ENCODE measurements at regions not wholly inside any gene's neighbourhood (a gene's known extent, or its start where the extent isn't known, plus 50 kb on each side); places are given as distances from the start of the nearest gene placed in this dataset.

- no peak for DNase-seq
- H4K20me1 ChIP-seq (ENCODE audit: insufficient read depth): no peaks in the 10 kb centered on the region
- no peaks in the 10 kb centered on the region for H3F3A ChIP-seq (replicated peaks; ENCODE audit: insufficient read depth)
- TF ChIP-seq FOXM1 (IDR thresholded peaks at IDR 0.05; ENCODE audit: low read depth) (no peak), ZBTB33 (IDR thresholded peaks at IDR 0.05; ENCODE audit: borderline replicate concordance, low read depth) (no peak)
- no peaks in the 10 kb centered on the region for H3K27me3 ChIP-seq (ENCODE audit: insufficient read depth)
- H3K4me1 ChIP-seq (ENCODE audit: control insufficient read depth in 1 of 2, insufficient read depth in 2 of 2, low read depth in 1 of 2, low read length in 1 of 2): peaks cover 0 to 8% of the 10 kb centered on the region in 2 experiments; a peak in 3 of 4 replicates
- WGBS (ENCODE audit: low lambda C conversion rate): 90% methylated on average over 8 of the region's 8 CpGs
- no peak overlapping the region for H2AFZ ChIP-seq (ENCODE audit: low read depth)
- H3K27ac ChIP-seq (ENCODE audit: low read depth in 2 of 2, low read length in 1 of 2): no peak overlapping the region; a peak in 1 of 4 replicates
- CTCF ChIA-PET: interaction anchor here (0.9 to 1.6 kb wide), 4 partner anchors 10 to 101 kb away, joined by 3 to 7 read pairs (median 4); partner anchors contain the start of gene IL12A
- no peaks in the 10 kb centered on the region for H3K79me2 ChIP-seq (ENCODE audit: insufficient read depth)
- no peak overlapping the region for H3K4me2 ChIP-seq
- POLR2A ChIA-PET: no interaction called here
- no peak overlapping the region for H3K9ac ChIP-seq
- peaks cover 5 to 18% of the 10 kb centered on the region in 2 experiments for H3K36me3 ChIP-seq (replicated peaks in 1 of 2; ENCODE audit: control insufficient read depth in 1 of 2, insufficient read depth in 2 of 2, low read length in 1 of 2)
- no peaks in the 10 kb centered on the region for H3K9me2 ChIP-seq
- no peaks in the 10 kb centered on the region for H3K9me3 ChIP-seq
- H3K4me3 ChIP-seq (ENCODE audit: low read depth in 2 of 2, low read length in 1 of 2): no peak overlapping the region
These were observed 85.9 kb upstream of the IL12A start for GRCh38 chr3:159902546-159903314.

GRCh38 chr3:159904455-159904854 is 84.2 kb upstream of the IL12A start:
- H4K20me1 ChIP-seq (ENCODE audit: insufficient read depth): no peaks in the 10 kb centered on the region
- no peaks in the 10 kb centered on the region for H3K9me3 ChIP-seq
- no peaks in the 10 kb centered on the region for H3K27me3 ChIP-seq (ENCODE audit: insufficient read depth)
- no peak overlapping the region for H3K4me3 ChIP-seq (ENCODE audit: low read depth in 2 of 2, low read length in 1 of 2)
- no peak overlapping the region for H3K9ac ChIP-seq
- WGBS (ENCODE audit: low lambda C conversion rate): 95% methylated on average over 2 of the region's 2 CpGs
- H3K4me1 ChIP-seq (ENCODE audit: control insufficient read depth in 1 of 2, insufficient read depth in 2 of 2, low read depth in 1 of 2, low read length in 1 of 2): peaks cover 0 to 4% of the 10 kb centered on the region in 2 experiments; a peak in 2 of 4 replicates
- H2AFZ ChIP-seq (ENCODE audit: low read depth): no peak overlapping the region
- no peak for TF ChIP-seq USF2 (IDR thresholded peaks at IDR 0.05; ENCODE audit: borderline replicate concordance, low read depth, low read length)
- H3K27ac ChIP-seq (ENCODE audit: low read depth in 2 of 2, low read length in 1 of 2): no peak overlapping the region
- no peaks in the 10 kb centered on the region for H3F3A ChIP-seq (replicated peaks; ENCODE audit: insufficient read depth)
- H3K79me2 ChIP-seq (ENCODE audit: insufficient read depth): no peaks in the 10 kb centered on the region
- H3K4me2 ChIP-seq: no peak overlapping the region
- H3K9me2 ChIP-seq: no peaks in the 10 kb centered on the region
- POLR2A ChIA-PET: no interaction called here
- CTCF ChIA-PET: interaction anchor here (0.7 to 1.0 kb wide), 3 partner anchors 20 to 332 kb away, joined by 3 read pairs; no protein-coding TSS in a partner anchor
- DNase-seq: no peak
- peaks cover 0 to 2% of the 10 kb centered on the region in 2 experiments for H3K36me3 ChIP-seq (replicated peaks in 1 of 2; ENCODE audit: control insufficient read depth in 1 of 2, insufficient read depth in 2 of 2, low read length in 1 of 2)

- Histone ChIP-seq H3K4me2 (no peak overlapping the region), H3K27ac (ENCODE audit: low read depth in 2 of 2, low read length in 1 of 2) (no peak overlapping the region), H3K9ac (no peak overlapping the region), H3K79me2 (ENCODE audit: insufficient read depth) (no peaks in the 10 kb centered on the region), H3K9me3 (no peaks in the 10 kb centered on the region), H3K36me3 (replicated peaks in 1 of 2; ENCODE audit: control insufficient read depth in 1 of 2, insufficient read depth in 2 of 2, low read length in 1 of 2) (no peaks in the 10 kb centered on the region), H3K4me3 (ENCODE audit: low read depth in 2 of 2, low read length in 1 of 2) (no peak overlapping the region), H3K4me1 (ENCODE audit: control insufficient read depth in 1 of 2, insufficient read depth in 2 of 2, low read depth in 1 of 2, low read length in 1 of 2) (peaks cover 0 to 4% of the 10 kb centered on the region in 2 experiments; a peak in 2 of 4 replicates), H3F3A (replicated peaks; ENCODE audit: insufficient read depth) (no peaks in the 10 kb centered on the region), H3K9me2 (no peaks in the 10 kb centered on the region), H2AFZ (ENCODE audit: low read depth) (no peak overlapping the region), H4K20me1 (ENCODE audit: insufficient read depth) (no peaks in the 10 kb centered on the region), H3K27me3 (ENCODE audit: insufficient read depth) (no peaks in the 10 kb centered on the region)
- no peak for TF ChIP-seq EP300 (IDR thresholded peaks at IDR 0.05; ENCODE audit: borderline replicate concordance in 1 of 2, low read depth in 1 of 2, low read length in 1 of 2)
- TF ChIP-seq POLR2AphosphoS5 (IDR thresholded peaks at IDR 0.05; ENCODE audit: low read depth, low read length): no peak
- no peak for TF ChIP-seq SIN3A (IDR thresholded peaks at IDR 0.05; ENCODE audit: borderline replicate concordance, low read depth, low read length)
- ChIA-PET POLR2A (no interaction called here), CTCF (interaction anchor here (0.7 kb wide), 1 partner anchor 101 kb away, joined by 3 read pairs; no protein-coding TSS in a partner anchor)
- DNase-seq: no peak
- WGBS (ENCODE audit: low lambda C conversion rate): 92% methylated on average over 2 of the region's 2 CpGs
These were observed 83.7 kb upstream of the IL12A start for GRCh38 chr3:159904911-159905310.
